GM23338 (cell line): ENCODE measurements at regions not wholly inside any gene's neighbourhood (a gene's known extent, or its start where the extent isn't known, plus 50 kb on each side); places are given as distances from the start of the nearest gene placed in this dataset.

Experiments
- CREB1 ChIP-seq: fragments of 250-450 bp; sonication (Bioruptor Pico); IDR thresholded peaks from 2 replicates; pipeline ENCODE4 v1.5.0; 2020; ENCODE audit warnings: low read depth, mild to moderate bottlenecking, moderate library complexity
- CTCF ChIP-seq, 2 experiments: fragments of 200-600 bp in 1 of 2; sonication (generic) in 1 of 2; conservative IDR thresholded peaks; 2 replicates each; pipeline versions ENCODE4 v1.5.1 to v1.6.1; 2016 to 2017; ENCODE audit warnings: antibody characterized with exemption in 2 of 2, low read depth in 2 of 2, mild to moderate bottlenecking in 2 of 2, moderate library complexity in 1 of 2
- EZH2 ChIP-seq: fragments of 200-600 bp; sonication (generic); IDR thresholded peaks from one replicate; pipeline ENCODE4 v1.8.0; 2017; ENCODE audit warnings: antibody characterized with exemption, mild to moderate bottlenecking, low read depth; ENCODE audit not compliant: unreplicated experiment
- EZH2phosphoT487 ChIP-seq: fragments of 200-600 bp; sonication (generic); IDR thresholded peaks from one replicate; pipeline ENCODE4 v1.8.1; 2018; ENCODE audit warnings: antibody characterized with exemption; ENCODE audit not compliant: unreplicated experiment
- JUNB ChIP-seq: IDR thresholded peaks from one replicate; pipeline ENCODE4 v1.6.1; 2016; ENCODE audit warnings: antibody characterized with exemption; ENCODE audit not compliant: unreplicated experiment
- POLR2AphosphoS5 ChIP-seq: IDR thresholded peaks from 2 replicates; pipeline ENCODE4 v1.6.1; 2016; ENCODE audit warnings: antibody characterized with exemption, low read depth
- REST ChIP-seq: IDR thresholded peaks from one replicate; pipeline ENCODE4 v1.6.1; 2018; ENCODE audit warnings: antibody characterized with exemption; ENCODE audit not compliant: unreplicated experiment
- STAT1 ChIP-seq: IDR thresholded peaks from one replicate; pipeline ENCODE4 v1.6.1; 2016; ENCODE audit warnings: antibody characterized with exemption; ENCODE audit not compliant: unreplicated experiment
- ZNF462 ChIP-seq: fragments of 250-450 bp; sonication (Bioruptor Pico); IDR thresholded peaks from 2 replicates; pipeline ENCODE4 v1.5.0; 2020; ENCODE audit warnings: mild to moderate bottlenecking, moderate library complexity

GRCh38 chr18:9019135-9019534 is 83.4 kb upstream of the NDUFV2 start:
- TF ChIP-seq CTCF (conservative IDR thresholded peaks at IDR 0.05; ENCODE audit: low read depth in 2 of 2) (no peak), EZH2phosphoT487 (no peak), STAT1 (no peak), POLR2AphosphoS5 (no peak), REST (no peak), EZH2 (no peak), JUNB (no peak), CREB1 (CRISPR knock-in tag) (no peak), ZNF462 (CRISPR knock-in tag) (no peak)
